GM12874 (cell line): ENCODE measurements at regions not wholly inside any gene's neighbourhood (a gene's known extent, or its start where the extent isn't known, plus 50 kb on each side); places are given as distances from the start of the nearest gene placed in this dataset.

Experiments
- CTCF ChIP-seq: IDR thresholded peaks from 2 replicates; pipeline ENCODE4 v1.5.1; 2011; ENCODE audit warnings: low read depth, mild to moderate bottlenecking, control low read depth, low read length, moderate library complexity; ENCODE audit not compliant: insufficient read depth

- TF ChIP-seq CTCF: no peak
Measured at GRCh38 chr12:89781156-89781555, 72.5 kb upstream of the ATP2B1 start.

- TF ChIP-seq CTCF: no peak
Measured at GRCh38 chr12:89779090-89779489, 70.5 kb upstream of the ATP2B1 start.

DNA sequence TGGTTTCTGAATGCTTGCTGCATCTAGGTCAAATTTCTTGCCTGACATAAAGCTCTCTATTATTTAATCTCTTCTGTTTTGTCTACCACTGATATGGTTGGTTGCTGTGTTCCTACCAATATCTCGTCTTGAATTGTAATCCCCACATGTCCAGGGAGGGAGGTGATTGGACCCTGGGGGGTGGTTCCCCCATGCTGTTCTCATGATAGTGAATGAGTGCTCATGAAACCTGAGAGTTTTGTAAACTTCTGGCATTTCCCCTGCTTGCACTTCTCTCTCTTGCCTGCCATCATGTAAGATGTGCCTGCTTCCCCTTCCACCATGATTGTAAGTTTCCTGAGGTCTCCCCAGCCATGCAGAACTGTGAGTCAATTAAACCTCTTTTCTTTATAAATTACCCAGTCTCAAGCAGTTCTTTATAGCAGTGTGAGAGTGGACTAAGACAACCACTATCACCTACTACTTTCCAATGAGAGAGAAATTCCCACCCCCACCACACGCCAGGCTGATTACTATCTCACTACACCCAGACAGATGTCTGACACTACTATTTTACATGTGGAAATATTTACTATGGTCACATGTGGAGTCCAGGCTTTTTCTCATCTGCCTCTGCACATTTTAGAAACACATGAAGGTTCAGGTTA lies 69.2 kb upstream of the ATP2B1 start:
- TF ChIP-seq CTCF: no peak

- TF ChIP-seq CTCF: no peak
Measured at GRCh38 chr12:89775986-89776365, 67.3 kb upstream of the ATP2B1 start.

DNA sequence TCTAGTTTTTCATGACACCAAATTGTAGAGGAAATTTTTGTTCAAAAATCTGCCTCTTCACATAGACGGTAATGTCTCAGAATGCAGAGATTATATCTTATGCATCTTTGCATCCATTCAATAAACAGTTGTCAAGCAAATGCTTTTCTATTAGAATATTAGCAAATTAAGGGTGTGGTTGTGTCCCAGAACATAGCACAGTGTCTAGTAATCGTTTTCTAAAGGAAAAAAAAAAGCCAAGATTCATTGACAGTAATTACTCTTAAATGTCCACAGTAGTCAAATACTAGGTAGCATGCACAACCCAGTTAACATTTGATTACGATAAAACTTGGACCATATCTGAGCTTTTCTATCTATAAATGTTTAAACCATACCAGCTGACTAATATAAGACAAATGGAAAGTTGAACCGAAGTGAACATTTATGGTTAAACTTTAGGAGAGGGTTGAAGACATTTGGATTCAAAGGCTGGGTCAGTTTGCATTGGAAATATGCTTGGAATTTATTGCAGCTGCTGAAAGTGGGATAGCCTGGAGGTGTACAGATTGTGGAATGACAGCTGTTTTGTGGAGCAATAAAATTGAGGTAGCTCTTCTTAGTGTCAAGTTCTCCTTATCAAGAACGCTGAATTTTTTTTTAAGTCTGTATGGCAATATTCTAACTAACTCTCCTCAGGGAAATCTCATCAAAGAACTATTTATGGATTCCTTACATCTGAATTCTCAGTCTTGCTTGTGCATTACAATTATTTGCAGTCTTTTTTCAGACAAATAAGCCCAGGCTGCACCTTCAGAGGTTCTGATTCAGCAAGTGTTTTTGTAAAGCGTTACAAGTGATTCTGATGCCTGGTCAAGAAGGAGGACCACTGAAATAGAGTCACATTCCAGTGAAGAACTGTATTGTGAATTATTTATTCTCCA lies 66.7 kb upstream of the ATP2B1 start:
- TF ChIP-seq CTCF: no peak

GRCh38 chr12:89774645-89775044 lies 66.0 kb upstream of the ATP2B1 start:
- TF ChIP-seq CTCF: no peak

DNA sequence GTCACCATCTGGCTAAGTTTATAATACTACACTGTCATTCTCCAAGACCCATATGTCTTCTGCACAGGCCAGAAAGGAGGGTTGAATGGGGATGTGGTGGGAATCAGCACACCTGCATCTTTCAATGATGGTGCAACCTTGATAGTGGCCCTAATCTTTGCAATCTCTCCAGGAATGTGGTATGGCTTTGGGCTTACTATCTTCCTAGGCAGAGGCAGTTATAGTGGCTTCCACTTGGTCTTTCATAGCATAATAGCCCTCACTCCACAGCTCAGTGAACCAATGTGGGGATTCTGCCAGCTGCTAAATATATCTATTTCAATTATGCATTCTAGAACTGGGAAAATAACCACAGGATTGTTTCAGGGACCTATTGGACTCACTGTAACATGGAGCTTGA lies 61.8 kb upstream of the ATP2B1 start:
- TF ChIP-seq CTCF: no peak
